ENCODE measurements at regions not wholly inside any gene's neighbourhood (a gene's known extent, or its start where the extent isn't known, plus 50 kb on each side); places are given as distances from the start of the nearest gene placed in this dataset.
"Not testable (repeated sequence)": the region's sequence is repeated elsewhere in the genome, so short reads cannot be mapped to it uniquely, and the experiment has no call there.

GRCh38 chr9:7436754-7437153, 362.8 kb downstream of the DMAC1 start:
- H4K20me1 ChIP-seq (ENCODE audit: control insufficient read depth, extremely low read depth, insufficient read depth, low read length), result no peaks in the 10 kb centered on the region

GRCh38 chr9:7433508-7434292, 365.9 kb downstream of the DMAC1 start:
- no peaks in the 10 kb centered on the region for H3K79me2 ChIP-seq (ENCODE audit: control insufficient read depth, insufficient read depth, low read length)
- H3K27me3 ChIP-seq (ENCODE audit: control insufficient read depth, insufficient read depth, low read length), result no peaks in the 10 kb centered on the region
- DNase-seq (ENCODE audit: low read depth in 2 of 2), result no peak
- H4K20me1 ChIP-seq (ENCODE audit: control insufficient read depth, extremely low read depth, insufficient read depth, low read length), result no peaks in the 10 kb centered on the region
- no peak overlapping the region for H2AFZ ChIP-seq (ENCODE audit: low read length)
- no peaks in the 10 kb centered on the region for H3K4me1 ChIP-seq (ENCODE audit: control insufficient read depth, extremely low read depth, insufficient read depth, low read length)
- H3K27ac ChIP-seq (ENCODE audit: insufficient read depth, low read length), result no peak overlapping the region
- no peak overlapping the region for H3K4me3 ChIP-seq (replicated peaks in 1 of 4; ENCODE audit: control extremely low read depth in 1 of 4, insufficient read depth in 1 of 4, low read depth in 3 of 4, low read length in 4 of 4)
- no peaks in the 10 kb centered on the region for H3K9me3 ChIP-seq (ENCODE audit: control insufficient read depth, insufficient read depth, low read depth, low read length)
- H3K9ac ChIP-seq (ENCODE audit: insufficient read depth, low read length), result no peak overlapping the region
- no peaks in the 10 kb centered on the region for H3K36me3 ChIP-seq (ENCODE audit: control insufficient read depth, insufficient read depth, low read length)
- no peak overlapping the region for H3K4me2 ChIP-seq (ENCODE audit: extremely low read depth, insufficient read depth, low read length)
- TF ChIP-seq CTCF (conservative IDR thresholded peaks at IDR 0.05 in 1 of 2, IDR thresholded peaks at IDR 0.05 in 1 of 2; ENCODE audit: low read depth in 1 of 2, low read length in 2 of 2) (no peak), EZH2 (IDR thresholded peaks at IDR 0.05; ENCODE audit: low read length, missing control alignments) (no peak)

More at GRCh38 chr9:7436754-7437153, 362.8 kb downstream of the DMAC1 start:
- no peak overlapping the region for H3K27ac ChIP-seq (ENCODE audit: insufficient read depth, low read length)
- no peak for DNase-seq (ENCODE audit: low read depth in 2 of 2)
- H2AFZ ChIP-seq (ENCODE audit: low read length), result no peak overlapping the region
- no peak overlapping the region for H3K4me3 ChIP-seq (replicated peaks in 1 of 4; ENCODE audit: control extremely low read depth in 1 of 4, insufficient read depth in 1 of 4, low read depth in 3 of 4, low read length in 4 of 4)
- TF ChIP-seq CTCF (conservative IDR thresholded peaks at IDR 0.05 in 1 of 2, IDR thresholded peaks at IDR 0.05 in 1 of 2; ENCODE audit: low read depth in 1 of 2, low read length in 2 of 2) (no peak), EZH2 (IDR thresholded peaks at IDR 0.05; ENCODE audit: low read length, missing control alignments) (no peak)
- H3K4me1 ChIP-seq (ENCODE audit: control insufficient read depth, extremely low read depth, insufficient read depth, low read length), result no peaks in the 10 kb centered on the region
- H3K4me2 ChIP-seq (ENCODE audit: extremely low read depth, insufficient read depth, low read length), result no peak overlapping the region
- H3K9me3 ChIP-seq (ENCODE audit: control insufficient read depth, insufficient read depth, low read depth, low read length), result no peaks in the 10 kb centered on the region
- no peaks in the 10 kb centered on the region for H3K27me3 ChIP-seq (ENCODE audit: control insufficient read depth, insufficient read depth, low read length)
- H3K79me2 ChIP-seq (ENCODE audit: control insufficient read depth, insufficient read depth, low read length), result no peaks in the 10 kb centered on the region
- H3K9ac ChIP-seq (ENCODE audit: insufficient read depth, low read length), result no peak overlapping the region
- no peaks in the 10 kb centered on the region for H3K36me3 ChIP-seq (ENCODE audit: control insufficient read depth, insufficient read depth, low read length)

- no peak for DNase-seq (ENCODE audit: low read depth in 2 of 2)
- H3K27ac ChIP-seq (ENCODE audit: insufficient read depth, low read length), result no peak overlapping the region
- no peaks in the 10 kb centered on the region for H3K79me2 ChIP-seq (ENCODE audit: control insufficient read depth, insufficient read depth, low read length)
- H4K20me1 ChIP-seq (ENCODE audit: control insufficient read depth, extremely low read depth, insufficient read depth, low read length), result no peaks in the 10 kb centered on the region
- H3K4me2 ChIP-seq (ENCODE audit: extremely low read depth, insufficient read depth, low read length), result no peak overlapping the region
- no peak overlapping the region for H2AFZ ChIP-seq (ENCODE audit: low read length)
- no peaks in the 10 kb centered on the region for H3K27me3 ChIP-seq (ENCODE audit: control insufficient read depth, insufficient read depth, low read length)
- no peaks in the 10 kb centered on the region for H3K36me3 ChIP-seq (ENCODE audit: control insufficient read depth, insufficient read depth, low read length)
- no peak for TF ChIP-seq CTCF (conservative IDR thresholded peaks at IDR 0.05 in 1 of 2, IDR thresholded peaks at IDR 0.05 in 1 of 2; ENCODE audit: low read depth in 1 of 2, low read length in 2 of 2)
- no peak for TF ChIP-seq EZH2 (IDR thresholded peaks at IDR 0.05; ENCODE audit: low read length, missing control alignments)
- no peak overlapping the region for H3K9ac ChIP-seq (ENCODE audit: insufficient read depth, low read length)
- no peaks in the 10 kb centered on the region for H3K4me1 ChIP-seq (ENCODE audit: control insufficient read depth, extremely low read depth, insufficient read depth, low read length)
- no peaks in the 10 kb centered on the region for H3K9me3 ChIP-seq (ENCODE audit: control insufficient read depth, insufficient read depth, low read depth, low read length)
- H3K4me3 ChIP-seq (replicated peaks in 1 of 4; ENCODE audit: control extremely low read depth in 1 of 4, insufficient read depth in 1 of 4, low read depth in 3 of 4, low read length in 4 of 4), result no peak overlapping the region
Observed at GRCh38 chr9:7432989-7433388, 366.6 kb downstream of the DMAC1 start.

GRCh38 chr9:7417397-7417796, 382.2 kb downstream of the DMAC1 start:
- not testable (repeated sequence) for H3K27ac ChIP-seq (ENCODE audit: insufficient read depth, low read length); H3K79me2 ChIP-seq (ENCODE audit: control insufficient read depth, insufficient read depth, low read length); H4K20me1 ChIP-seq (ENCODE audit: control insufficient read depth, extremely low read depth, insufficient read depth, low read length); H3K27me3 ChIP-seq (ENCODE audit: control insufficient read depth, insufficient read depth, low read length); H3K36me3 ChIP-seq (ENCODE audit: control insufficient read depth, insufficient read depth, low read length); H3K4me3 ChIP-seq (replicated peaks in 1 of 4; ENCODE audit: control extremely low read depth in 1 of 4, insufficient read depth in 1 of 4, low read depth in 3 of 4, low read length in 4 of 4); H3K4me2 ChIP-seq (ENCODE audit: extremely low read depth, insufficient read depth, low read length); H3K4me1 ChIP-seq (ENCODE audit: control insufficient read depth, extremely low read depth, insufficient read depth, low read length); H3K9me3 ChIP-seq (ENCODE audit: control insufficient read depth, insufficient read depth, low read depth, low read length); H2AFZ ChIP-seq (ENCODE audit: low read length); H3K9ac ChIP-seq (ENCODE audit: insufficient read depth, low read length); DNase-seq (ENCODE audit: low read depth in 2 of 2)

Measured in fibroblast of lung (primary cell).